ENCODE measurements at regions not wholly inside any gene's neighbourhood (a gene's known extent, or its start where the extent isn't known, plus 50 kb on each side); places are given as distances from the start of the nearest gene placed in this dataset.

GRCh38 chr4:8796096-8796495 lies 75.5 kb downstream of the HMX1 start:
- no peak for DNase-seq (ENCODE audit: low spot score)

DNA sequence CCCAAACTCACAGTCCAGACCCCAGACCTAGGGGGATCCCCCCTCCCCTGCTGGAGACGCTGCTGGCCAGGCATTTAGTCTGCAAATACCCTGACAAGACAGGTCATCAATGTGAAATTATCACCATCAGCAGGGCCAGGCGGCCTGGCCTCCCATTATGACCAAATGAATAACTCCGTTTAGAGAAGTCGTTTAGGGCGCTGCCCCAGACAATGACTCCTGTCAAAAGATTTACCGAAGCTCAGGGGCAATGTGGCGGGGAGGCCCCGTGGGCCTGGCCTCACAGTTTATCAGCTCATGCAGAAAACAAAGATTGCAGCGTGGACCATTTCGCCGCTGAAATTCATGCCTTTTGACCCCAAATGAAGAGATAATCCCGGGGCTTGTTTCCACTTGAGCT lies 76.5 kb downstream of the HMX1 start:
- no peak for DNase-seq (ENCODE audit: low spot score)

- DNase-seq (ENCODE audit: low spot score): no peak
Observed at GRCh38 chr4:8794491-8794890, 77.1 kb downstream of the HMX1 start.

- DNase-seq (ENCODE audit: low spot score): no peak
Observed at GRCh38 chr4:8793571-8794160, 78.0 kb downstream of the HMX1 start.

DNA sequence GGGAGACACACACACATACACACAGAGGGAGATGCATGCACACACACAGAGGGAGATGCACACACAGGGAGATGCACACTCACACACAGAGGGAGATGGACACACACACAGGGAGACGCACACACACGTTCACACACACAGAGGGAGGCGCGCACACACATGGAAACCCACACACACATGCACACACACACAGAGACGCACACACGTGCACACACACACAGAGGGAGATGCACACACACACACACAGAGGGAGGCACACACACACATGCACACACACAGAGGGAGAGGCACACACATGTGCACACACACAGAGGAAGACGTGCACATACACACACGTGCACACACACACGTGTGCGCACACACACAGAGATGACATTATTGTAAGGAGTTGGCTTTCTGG lies 79.1 kb downstream of the HMX1 start:
- no peak for DNase-seq (ENCODE audit: low spot score)

DNA sequence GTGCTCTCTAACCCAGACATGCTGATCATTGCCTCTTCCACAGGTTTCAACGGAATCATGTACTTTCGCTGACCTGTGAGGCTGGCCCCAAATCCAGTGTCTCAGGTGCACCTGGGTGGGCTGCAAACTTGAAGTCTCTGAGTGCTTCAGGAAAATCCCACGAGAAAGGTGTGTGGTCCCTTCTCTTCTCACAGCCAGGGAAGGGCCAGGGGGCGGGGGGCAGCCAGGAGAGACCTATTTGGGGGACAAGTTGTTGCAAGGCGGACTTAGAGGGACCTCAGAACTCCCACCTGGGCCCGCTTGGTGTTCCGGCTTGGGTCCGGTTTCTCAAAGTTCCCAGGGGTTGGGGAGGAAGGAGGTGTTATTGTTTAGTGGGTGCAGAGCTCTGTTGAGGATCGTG lies 80.0 kb downstream of the HMX1 start:
- DNase-seq (ENCODE audit: low spot score): no peak

DNA sequence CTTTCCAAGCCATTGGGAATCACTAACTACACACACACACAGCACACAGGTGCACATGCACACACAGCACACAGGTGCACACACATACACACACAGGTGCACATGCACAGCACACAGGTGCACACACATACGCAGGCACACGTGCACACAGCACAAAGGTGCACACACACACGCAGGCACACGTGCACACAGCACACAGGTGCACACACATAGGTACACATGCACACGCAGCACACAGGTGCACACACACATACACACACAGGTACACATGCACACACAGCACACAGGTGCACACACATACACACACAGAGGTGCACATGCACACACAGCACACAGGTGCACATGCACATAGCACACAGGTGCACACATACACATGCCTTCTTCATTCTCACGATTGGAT lies 80.9 kb downstream of the HMX1 start:
- DNase-seq (ENCODE audit: low spot score): no peak

- DNase-seq (ENCODE audit: low spot score): no peak
Observed at GRCh38 chr4:8788174-8788573, 83.5 kb downstream of the HMX1 start.

DNA sequence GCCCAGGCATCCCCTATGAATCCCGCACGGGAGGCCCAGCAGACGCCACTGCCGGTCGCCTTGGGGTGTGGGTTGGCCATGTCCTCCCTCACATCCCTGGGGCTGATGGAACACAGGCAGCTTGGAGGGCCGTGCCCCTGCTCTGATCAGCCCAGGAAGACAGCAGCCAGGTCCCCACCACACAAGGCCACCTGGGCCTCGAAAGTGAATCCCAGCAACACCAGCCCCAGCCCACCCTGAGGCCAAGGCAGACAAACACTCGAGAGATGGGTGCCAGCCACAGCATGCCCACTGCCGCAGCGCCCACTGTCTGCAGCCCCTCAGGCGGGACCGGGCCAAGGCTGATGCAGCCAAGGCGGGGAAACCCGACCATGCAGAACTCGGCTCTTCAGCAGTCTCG lies 85.5 kb downstream of the HMX1 start:
- no peak for DNase-seq (ENCODE audit: low spot score)

- no peak for DNase-seq (ENCODE audit: low spot score)
Observed at GRCh38 chr4:8785656-8786142, 85.9 kb downstream of the HMX1 start.

DNA sequence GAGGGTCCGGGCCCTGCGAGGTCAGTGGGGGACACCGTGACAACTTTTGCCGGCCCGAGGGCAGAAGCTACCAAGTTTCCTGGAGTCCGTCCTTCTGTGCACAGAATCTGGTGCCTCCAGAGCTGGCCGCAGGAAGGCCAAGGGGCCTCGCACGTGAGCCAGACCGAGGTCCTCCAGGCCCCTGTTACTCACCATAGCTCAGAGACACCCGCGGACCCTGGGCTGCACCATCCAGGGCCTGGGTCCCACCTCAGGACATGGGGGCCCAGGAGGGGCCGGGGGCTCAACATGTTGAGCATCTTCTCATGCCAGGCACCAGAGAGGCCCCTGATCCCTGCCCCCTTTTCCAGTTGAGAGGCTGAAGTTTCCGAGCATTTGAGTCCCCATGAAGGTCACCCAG lies 87.9 kb downstream of the HMX1 start:
- no peak for DNase-seq (ENCODE audit: low spot score)

DNA sequence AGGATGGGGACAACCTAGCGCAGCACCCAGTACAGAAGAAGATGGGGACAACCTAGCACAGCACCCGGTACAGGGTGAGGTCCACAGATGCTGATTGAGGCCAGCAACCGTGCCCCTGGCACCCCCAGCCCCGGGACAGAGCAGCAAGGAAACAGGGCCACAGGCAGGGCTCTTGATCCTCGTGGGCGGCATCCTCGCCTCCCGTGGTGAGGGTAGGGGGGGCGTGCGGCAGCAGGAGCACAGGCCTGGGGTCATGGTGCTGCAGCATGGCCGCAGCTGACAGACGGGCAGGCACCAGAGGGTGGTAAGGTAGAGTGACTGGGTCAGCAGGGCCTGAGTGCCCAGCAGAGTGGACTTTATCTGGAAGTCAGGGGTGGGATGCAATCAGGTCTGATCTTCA lies 89.5 kb downstream of the HMX1 start:
- DNase-seq (ENCODE audit: low spot score): no peak

DNA sequence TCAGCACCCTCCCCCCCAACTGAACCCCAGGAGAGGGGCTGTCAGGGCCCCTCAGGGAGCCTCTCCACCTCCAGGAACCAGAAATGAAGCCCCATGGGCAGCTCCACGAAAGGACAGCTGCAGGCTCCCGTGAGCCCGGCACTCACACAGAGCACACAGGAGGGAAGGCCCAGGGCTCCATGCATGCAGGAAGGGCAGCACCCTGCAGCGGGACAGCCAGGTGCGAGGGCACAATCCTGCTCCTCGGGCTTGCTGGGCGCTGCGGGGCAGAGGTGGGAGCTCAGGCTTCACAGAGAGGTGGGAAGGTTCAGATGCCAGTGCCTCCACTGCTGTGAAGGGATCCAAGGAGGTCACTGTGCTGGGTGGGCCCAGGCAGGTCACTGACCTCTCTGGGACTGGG lies 90.0 kb downstream of the HMX1 start:
- DNase-seq (ENCODE audit: low spot score): no peak

GRCh38 chr4:8780596-8781368 lies 90.9 kb downstream of the HMX1 start:
- DNase-seq (ENCODE audit: low spot score): no peak

DNA sequence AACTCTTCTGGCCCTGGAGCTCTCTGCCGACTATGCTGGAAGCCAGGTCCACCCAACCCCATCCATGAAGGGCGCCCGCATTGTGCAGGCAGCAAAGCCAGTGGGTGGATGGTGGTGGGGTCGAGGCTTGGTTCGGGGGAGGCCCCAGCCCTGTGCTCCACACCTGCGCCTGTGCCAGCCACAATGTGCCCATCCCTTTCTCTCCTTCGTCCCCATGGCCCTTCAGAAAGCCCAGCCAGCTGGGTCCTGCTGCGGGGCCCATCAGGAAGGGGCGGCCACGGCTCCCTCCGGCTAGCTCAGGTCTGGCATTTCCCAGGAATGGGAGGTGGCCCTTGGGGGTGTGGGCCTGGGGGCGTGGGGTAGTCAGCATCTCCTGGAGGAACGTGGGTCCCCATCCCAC lies 91.6 kb downstream of the HMX1 start:
- no peak for DNase-seq (ENCODE audit: low spot score)

DNA sequence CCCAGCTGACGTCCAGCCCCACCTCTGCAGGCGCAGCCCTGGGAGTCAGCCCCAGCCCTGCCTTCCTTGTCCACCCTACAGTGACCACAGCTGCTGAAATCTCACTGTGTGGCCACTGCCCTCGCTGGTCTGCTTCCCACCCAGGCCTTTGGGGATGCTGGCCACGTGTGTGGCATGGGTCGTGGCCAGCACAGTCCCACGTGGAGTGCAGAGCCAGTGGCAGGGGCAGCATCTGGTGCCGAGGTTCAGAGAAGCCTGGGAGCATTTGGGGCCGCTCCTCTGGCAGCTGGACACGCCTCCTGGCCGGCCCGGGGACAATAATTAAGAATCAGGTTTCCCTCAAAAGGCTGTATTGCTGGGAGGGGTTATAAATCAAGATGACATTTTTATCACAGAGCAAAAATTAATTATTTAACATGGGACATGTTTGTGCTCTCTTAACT lies 92.1 kb downstream of the HMX1 start:
- no peak for DNase-seq (ENCODE audit: low spot score)

GRCh38 chr4:8778760-8779159 lies 92.9 kb downstream of the HMX1 start:
- no peak for DNase-seq (ENCODE audit: low spot score)

DNA sequence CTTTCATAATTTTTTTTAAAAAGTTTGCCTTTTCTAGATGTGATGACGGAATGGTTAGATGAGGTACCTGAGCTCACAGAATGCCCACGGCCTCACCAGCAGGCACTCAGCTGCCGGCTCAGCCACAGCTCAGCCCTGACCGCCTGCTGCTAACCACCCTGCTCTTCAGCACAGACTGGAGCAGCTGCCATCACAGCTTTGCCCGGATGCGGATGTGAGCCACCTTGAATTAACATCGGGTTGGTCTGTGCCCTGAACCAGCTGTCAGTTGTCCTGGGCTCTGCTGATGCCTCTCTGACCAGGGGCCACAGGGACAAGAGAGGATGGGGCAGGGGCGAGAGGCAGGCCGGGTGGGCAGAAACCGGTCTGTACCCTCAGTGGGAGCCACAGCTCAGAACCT lies 93.3 kb downstream of the HMX1 start:
- no peak for DNase-seq (ENCODE audit: low spot score)

GRCh38 chr4:8777320-8778196 lies 94.1 kb downstream of the HMX1 start:
- DNase-seq (ENCODE audit: low spot score): no peak

DNA sequence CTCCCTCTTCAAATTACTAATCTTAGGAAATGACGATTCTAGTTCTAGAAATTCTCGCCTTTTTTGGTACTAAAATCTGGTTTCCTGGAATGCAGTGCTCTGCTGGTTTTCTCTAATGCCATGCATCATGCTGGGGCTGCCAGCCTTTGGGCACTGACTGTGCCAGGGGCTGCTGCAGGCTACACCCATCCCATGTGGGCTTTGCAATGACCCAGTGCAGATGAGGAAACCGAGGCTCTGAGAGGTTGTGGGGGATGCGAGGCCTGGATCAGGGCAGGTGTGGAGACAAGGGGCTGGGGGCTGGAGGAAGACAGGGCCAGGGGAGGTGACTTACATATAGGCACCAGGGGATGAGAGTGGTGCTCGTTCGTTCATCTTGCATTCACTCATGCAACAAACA lies 95.3 kb downstream of the HMX1 start:
- no peak for DNase-seq (ENCODE audit: low spot score)

GRCh38 chr4:8775751-8776355 lies 95.8 kb downstream of the HMX1 start:
- DNase-seq (ENCODE audit: low spot score): no peak

DNA sequence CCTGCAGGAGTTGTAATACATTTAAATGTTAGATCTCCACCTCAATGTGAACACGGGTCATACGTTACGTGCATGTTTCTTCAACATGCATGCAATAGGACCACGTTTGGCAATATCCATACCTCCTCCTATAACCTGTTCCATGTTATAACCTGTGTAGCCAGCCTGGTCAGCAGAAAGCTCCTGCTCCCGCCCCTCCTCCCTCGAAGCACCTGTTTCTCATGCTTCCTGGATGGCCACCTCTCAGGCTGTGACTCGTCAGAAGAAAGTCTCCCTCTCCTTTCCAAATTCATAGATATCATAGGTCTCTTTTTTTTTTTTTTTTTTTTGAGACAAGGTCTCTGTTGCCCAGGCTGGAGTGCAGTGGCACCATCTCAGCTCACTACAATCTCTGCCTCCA lies 96.5 kb downstream of the HMX1 start:
- DNase-seq (ENCODE audit: low spot score): no peak

Data from mucosa of gallbladder (tissue), 1 donor.